ENCODE measurements at regions not wholly inside any gene's neighbourhood (a gene's known extent, or its start where the extent isn't known, plus 50 kb on each side); places are given as distances from the start of the nearest gene placed in this dataset.
"Not testable (repeated sequence)": the region's sequence is repeated elsewhere in the genome, so short reads cannot be mapped to it uniquely, and the experiment has no call there.

DNA sequence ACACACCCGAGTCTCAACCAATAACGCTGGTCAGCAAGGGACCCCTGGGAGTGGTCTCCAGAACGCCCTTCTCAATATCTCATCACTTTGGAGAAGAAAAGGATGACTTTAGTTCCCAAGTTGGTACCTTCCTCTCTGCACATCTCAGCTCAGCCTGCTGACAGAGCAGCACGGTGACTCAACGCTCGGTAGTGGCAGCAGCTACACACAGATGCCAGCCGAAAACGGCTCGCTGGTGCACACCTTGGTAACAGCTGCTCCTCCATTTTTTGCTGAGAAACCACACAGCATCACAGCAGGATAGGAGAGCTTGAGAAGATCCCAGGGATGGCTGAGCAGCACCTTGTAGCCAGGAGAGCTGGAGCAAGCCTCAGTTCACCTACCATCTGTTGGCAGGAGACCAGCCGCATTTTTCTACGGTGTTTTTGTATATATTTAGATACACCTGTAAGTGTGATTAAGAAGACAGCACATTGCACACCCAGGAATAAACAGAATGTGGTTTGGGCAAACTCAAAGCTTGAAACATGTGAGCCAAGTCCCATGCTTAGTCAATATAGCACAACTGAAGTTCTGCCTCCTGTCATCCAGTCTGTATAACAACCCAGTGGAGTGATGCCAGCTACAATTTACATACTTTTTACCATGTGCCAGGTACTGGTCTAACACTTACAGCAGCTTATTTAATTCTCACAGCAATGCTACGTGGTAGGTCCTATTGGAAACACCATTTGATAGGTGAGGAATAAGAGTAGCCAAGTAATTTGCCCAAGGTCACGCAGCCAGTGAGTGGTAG, 83.8 kb upstream of the ERCC4 start:
- no peak for DNase-seq

- no peak for DNase-seq
Measured at GRCh38 chr16:13838401-13839190, 81.4 kb upstream of the ERCC4 start.

GRCh38 chr16:13839577-13839976, 80.4 kb upstream of the ERCC4 start:
- DNase-seq = no peak

- DNase-seq = no peak
Measured at GRCh38 chr16:13845232-13845631, 74.7 kb upstream of the ERCC4 start.

GRCh38 chr16:13848795-13849194, 71.2 kb upstream of the ERCC4 start:
- no peak for DNase-seq

DNA sequence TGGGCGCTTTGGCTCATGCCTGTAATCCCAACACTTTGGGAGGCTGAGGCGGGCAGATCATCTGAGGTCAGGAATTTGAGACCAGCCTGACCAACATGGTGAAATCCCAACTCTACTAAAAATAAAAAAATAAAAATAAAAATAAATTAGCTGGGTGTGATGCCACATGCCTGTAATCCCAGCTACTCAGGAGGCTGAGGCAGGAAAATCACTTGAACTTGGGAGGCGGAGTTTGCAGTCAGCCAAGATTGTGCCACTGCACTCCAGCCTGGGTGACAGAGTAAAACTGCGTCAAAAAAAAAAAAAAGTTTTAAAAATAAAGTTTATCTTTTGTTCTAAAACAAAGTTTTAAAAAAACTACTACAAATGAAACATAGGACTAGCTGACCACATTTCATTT, 69.8 kb upstream of the ERCC4 start:
- not testable (repeated sequence) for DNase-seq

GRCh38 chr16:13852827-13853226, 67.1 kb upstream of the ERCC4 start:
- DNase-seq = no peak

- DNase-seq = no peak
Measured at GRCh38 chr16:13856398-13856797, 63.6 kb upstream of the ERCC4 start.

DNA sequence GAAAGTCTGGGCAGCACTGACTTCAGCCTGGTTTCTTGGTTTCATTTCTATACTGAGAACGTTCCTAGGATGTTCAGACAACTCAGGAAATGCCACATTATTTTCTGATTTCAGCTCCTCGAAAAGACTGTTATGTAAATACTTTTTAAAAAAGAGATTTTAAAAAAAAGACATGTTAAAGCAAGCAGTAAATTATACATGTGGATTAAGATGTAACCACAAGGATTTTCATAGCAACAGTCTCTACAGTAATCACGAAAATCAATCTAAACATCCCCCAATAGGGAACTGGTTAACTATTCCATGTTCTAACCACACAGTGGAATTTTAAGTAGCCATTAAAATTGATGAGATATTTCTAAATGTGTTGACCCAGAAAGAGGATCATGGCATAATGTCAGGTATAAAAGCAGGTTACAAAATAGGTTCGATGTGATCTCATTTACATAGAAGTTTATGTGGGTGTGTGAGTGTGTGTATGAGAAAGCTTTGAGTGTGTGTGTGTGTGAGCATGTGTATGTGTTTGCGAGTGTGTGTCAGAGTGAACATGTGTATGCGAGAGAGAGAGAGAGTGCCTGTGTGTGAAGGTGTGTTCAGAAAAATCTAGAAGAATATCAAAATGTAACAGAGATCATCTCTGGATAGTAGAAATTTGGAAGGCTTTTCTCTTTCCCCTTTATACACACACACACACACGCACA, 63.0 kb upstream of the ERCC4 start:
- DNase-seq = no peak

DNA sequence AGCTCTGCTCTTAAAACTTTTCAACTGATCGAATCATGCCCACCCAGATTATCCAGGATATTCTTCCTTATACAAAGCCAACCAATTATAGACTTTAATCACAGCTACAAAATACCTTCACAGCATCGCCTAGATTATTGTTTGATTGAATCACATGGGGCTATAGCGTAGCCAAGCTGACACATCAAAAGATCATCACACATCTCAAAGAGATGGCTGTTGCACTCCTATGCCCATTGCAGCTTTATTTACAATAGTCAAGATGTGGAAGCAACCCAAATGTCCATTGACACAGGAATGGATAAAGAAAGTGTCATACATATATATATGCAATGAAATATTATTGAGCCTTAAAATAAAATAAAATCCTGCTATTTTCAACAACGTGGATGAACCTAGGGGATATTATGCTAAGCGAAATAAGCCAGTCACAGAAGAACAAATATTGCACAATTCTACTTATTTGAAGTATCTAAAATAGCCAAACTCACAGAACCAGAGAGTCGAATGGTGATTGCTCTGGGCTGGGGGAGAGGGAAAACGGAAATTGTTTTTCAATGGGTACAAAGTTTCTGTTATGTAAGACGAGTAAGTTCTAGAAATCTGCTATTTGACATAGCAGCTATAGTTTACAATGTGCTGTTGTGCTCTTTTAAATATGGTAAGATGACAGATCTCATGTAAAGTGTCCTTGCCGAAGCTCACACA, 60.9 kb upstream of the ERCC4 start:
- no peak for DNase-seq

- no peak for DNase-seq
Measured at GRCh38 chr16:13863075-13863765, 56.7 kb upstream of the ERCC4 start.

GRCh38 chr16:13864689-13865088, 55.3 kb upstream of the ERCC4 start:
- DNase-seq = peak; percentile 7

DNA sequence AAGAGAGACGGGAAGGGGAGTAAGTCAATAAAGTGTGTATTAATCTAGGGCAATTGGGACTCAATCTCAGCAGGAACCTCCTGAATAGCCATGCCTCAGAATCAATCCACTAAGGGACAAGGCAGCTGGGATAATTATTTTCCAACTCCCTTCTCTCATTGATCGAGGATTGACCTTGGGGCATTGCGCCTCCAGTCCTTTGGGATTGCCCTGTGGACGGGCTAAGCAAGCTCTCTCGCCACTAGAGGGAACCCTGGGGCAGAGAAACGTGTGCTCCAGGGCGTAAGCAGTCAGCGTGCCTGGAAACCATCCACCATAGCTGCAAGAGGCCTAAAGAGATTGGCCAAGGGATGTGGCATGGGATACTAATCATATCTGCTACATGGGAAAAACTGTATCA, 53.9 kb upstream of the ERCC4 start:
- DNase-seq = no peak
